Mesenchymal stem cell (in vitro differentiated cells and primary cell): ENCODE measurements at regions not wholly inside any gene's neighbourhood (a gene's known extent, or its start where the extent isn't known, plus 50 kb on each side); places are given as distances from the start of the nearest gene placed in this dataset.
"Not testable (repeated sequence)": the region's sequence is repeated elsewhere in the genome, so short reads cannot be mapped to it uniquely, and the experiment has no call there.

Source experiments
- DNase-seq: peaks from one replicate; pipeline ENCODE4 v3.0.0-alpha.2; 2013
- H2AFZ ChIP-seq: one replicate; pipeline ENCODE4 v1.6.1; 2013; ENCODE audit warnings: low read depth, mild to moderate bottlenecking, control low read depth, inconsistent platforms, low read length, moderate library complexity
- H2AK5ac ChIP-seq: 2 replicates; pipeline ENCODE4 v1.6.1; 2013; ENCODE audit warnings: low read length, moderate library complexity, mild to moderate bottlenecking, inconsistent platforms; ENCODE audit not compliant: severe bottlenecking
- H2BK120ac ChIP-seq: one replicate; pipeline ENCODE4 v1.6.1; 2013; ENCODE audit warnings: low read depth, mild to moderate bottlenecking, inconsistent platforms, low read length, moderate library complexity
- H2BK12ac ChIP-seq, 2 experiments: one replicate each; pipeline ENCODE4 v1.6.1; 2013; ENCODE audit warnings: inconsistent platforms in 2 of 2, low read length in 2 of 2, mild to moderate bottlenecking in 2 of 2, moderate library complexity in 2 of 2, control low read depth in 1 of 2
- H2BK15ac ChIP-seq: one replicate; pipeline ENCODE4 v1.6.1; 2013; ENCODE audit warnings: mild to moderate bottlenecking, low read depth, inconsistent platforms; ENCODE audit not compliant: poor library complexity, severe bottlenecking
- H2BK5ac ChIP-seq: 2 replicates; pipeline ENCODE4 v1.6.1; 2013; ENCODE audit warnings: low read depth, mild to moderate bottlenecking, low read length, control low read depth, inconsistent platforms; ENCODE audit not compliant: poor library complexity, severe bottlenecking
- H3K14ac ChIP-seq, 2 experiments: one replicate each; pipeline ENCODE4 v1.6.1; 2013; ENCODE audit warnings: inconsistent platforms in 2 of 2, low read length in 2 of 2, control low read depth in 1 of 2, mild to moderate bottlenecking in 1 of 2, moderate library complexity in 1 of 2
- H3K18ac ChIP-seq, 2 experiments: one replicate each; pipeline ENCODE4 v1.6.1; 2013; ENCODE audit warnings: inconsistent platforms in 2 of 2, low read length in 2 of 2, control low read depth in 1 of 2, low read depth in 1 of 2, mild to moderate bottlenecking in 1 of 2
- H3K23ac ChIP-seq, 2 experiments: one replicate each; pipeline ENCODE4 v1.6.1; 2013; ENCODE audit warnings: inconsistent platforms in 2 of 2, low read length in 2 of 2, mild to moderate bottlenecking in 2 of 2, moderate library complexity in 2 of 2, control low read depth in 1 of 2
- H3K27ac ChIP-seq: 2 replicates; pipeline ENCODE4 v1.5.1; 2013; ENCODE audit warnings: mild to moderate bottlenecking, moderate library complexity, low read length, control low read depth, inconsistent platforms; ENCODE audit not compliant: poor library complexity, severe bottlenecking
- H3K27me3 ChIP-seq, 2 experiments: 2 replicates each; pipeline versions ENCODE4 v1.6.1 to v1.7.0; 2013; ENCODE audit warnings: low read length in 2 of 2, mild to moderate bottlenecking in 2 of 2, moderate library complexity in 2 of 2, control low read depth in 1 of 2, inconsistent platforms in 1 of 2; ENCODE audit not compliant: control insufficient read depth in 1 of 2, insufficient read depth in 1 of 2
- H3K36me3 ChIP-seq, 2 experiments: 2 replicates each; pipeline versions ENCODE4 v1.6.1 to v1.7.0; 2013; ENCODE audit warnings: low read length in 2 of 2, control low read depth in 1 of 2, inconsistent platforms in 1 of 2, low read depth in 1 of 2, mild to moderate bottlenecking in 1 of 2; ENCODE audit not compliant: insufficient read depth in 2 of 2, control insufficient read depth in 1 of 2
- H3K4ac ChIP-seq, 2 experiments: one replicate each; pipeline ENCODE4 v1.6.1; 2013; ENCODE audit warnings: inconsistent platforms in 2 of 2, low read length in 2 of 2, mild to moderate bottlenecking in 2 of 2, moderate library complexity in 2 of 2, control low read depth in 1 of 2, low read depth in 1 of 2
- H3K4me1 ChIP-seq: 2 replicates; pipeline ENCODE4 v1.6.1; 2013; ENCODE audit warnings: low read depth, low read length, control low read depth; ENCODE audit not compliant: control insufficient read depth, insufficient read depth
- H3K4me2 ChIP-seq: 2 replicates; pipeline ENCODE4 v1.6.1; 2013; ENCODE audit warnings: low read length, mild to moderate bottlenecking, inconsistent platforms; ENCODE audit not compliant: poor library complexity, severe bottlenecking
- H3K4me3 ChIP-seq, 2 experiments: 2 replicates each; pipeline versions ENCODE4 v1.5.1 to v1.7.0; 2013; ENCODE audit warnings: low read length in 2 of 2, mild to moderate bottlenecking in 2 of 2, control low read depth in 1 of 2, low read depth in 1 of 2; ENCODE audit not compliant: insufficient read depth in 1 of 2
- H3K79me1 ChIP-seq: replicated peaks from 2 replicates; pipeline ENCODE4 v1.6.1; 2013; ENCODE audit warnings: mild to moderate bottlenecking, control low read depth, low read length, inconsistent platforms; ENCODE audit not compliant: poor library complexity, severe bottlenecking
- H3K9ac ChIP-seq: 2 replicates; pipeline ENCODE4 v1.7.0; 2013; ENCODE audit warnings: mild to moderate bottlenecking, low read length, moderate library complexity
- H3K9me3 ChIP-seq: 2 replicates; pipeline ENCODE4 v1.7.0; 2013; ENCODE audit warnings: mild to moderate bottlenecking, low read length; ENCODE audit not compliant: control insufficient read depth
- H4K8ac ChIP-seq: one replicate; pipeline ENCODE4 v1.6.1; 2013; ENCODE audit warnings: inconsistent platforms, mild to moderate bottlenecking, low read length, moderate library complexity
- H4K91ac ChIP-seq: one replicate; pipeline ENCODE4 v1.6.1; 2013; ENCODE audit warnings: mild to moderate bottlenecking, low read length, inconsistent platforms
- WGBS: methylation state at CpG from one replicate; pipeline ENCODE4 v1.1.7; 2013; ENCODE audit warnings: mixed read lengths; 5-methylcytosine and 5-hydroxymethylcytosine counted together

DNA sequence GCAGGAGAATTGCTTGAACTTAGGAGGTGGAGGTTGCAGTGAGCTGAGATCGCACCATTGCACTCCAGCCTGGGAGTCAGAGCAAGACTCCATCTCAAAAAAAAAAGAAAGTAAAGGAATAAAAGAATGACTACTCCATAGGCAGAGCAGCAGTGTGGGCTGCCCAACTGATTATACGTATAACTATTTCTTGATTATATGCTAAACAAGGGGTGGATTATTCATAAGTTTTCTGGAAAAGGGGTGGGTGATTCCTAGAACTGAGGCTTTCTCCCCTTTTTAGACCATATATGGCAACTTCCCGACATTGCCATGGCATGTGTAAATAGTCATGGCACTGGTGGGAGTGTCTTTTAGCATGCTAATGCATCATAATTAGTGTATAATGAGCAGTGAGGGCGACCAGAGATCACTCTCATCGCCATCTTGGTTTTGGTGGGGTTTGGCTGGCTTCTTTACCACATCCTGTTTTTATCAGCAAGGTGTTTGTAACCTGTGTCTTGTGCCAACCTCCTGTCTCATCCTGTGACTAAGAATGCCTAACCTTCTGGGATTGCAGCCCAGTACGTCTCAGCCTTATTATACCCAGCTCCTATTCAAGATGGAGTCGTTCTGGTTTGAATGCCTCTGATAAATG lies 72.3 kb upstream of the BCL2L14 start:
- WGBS = 81% methylated on average over 7 of the region's 7 CpGs
- not testable (repeated sequence) for H2BK12ac ChIP-seq, H3K18ac ChIP-seq, H2AFZ ChIP-seq, H3K9me3 ChIP-seq, H2BK120ac ChIP-seq, DNase-seq, H2BK15ac ChIP-seq, H4K8ac ChIP-seq, H3K9ac ChIP-seq, H3K4ac ChIP-seq, H3K27ac ChIP-seq, H3K4me1 ChIP-seq, H3K4me2 ChIP-seq, H3K27me3 ChIP-seq, H2AK5ac ChIP-seq, H3K36me3 ChIP-seq, H3K4me3 ChIP-seq, H4K91ac ChIP-seq, H3K23ac ChIP-seq, H3K79me1 ChIP-seq, H2BK5ac ChIP-seq, H3K14ac ChIP-seq

DNA sequence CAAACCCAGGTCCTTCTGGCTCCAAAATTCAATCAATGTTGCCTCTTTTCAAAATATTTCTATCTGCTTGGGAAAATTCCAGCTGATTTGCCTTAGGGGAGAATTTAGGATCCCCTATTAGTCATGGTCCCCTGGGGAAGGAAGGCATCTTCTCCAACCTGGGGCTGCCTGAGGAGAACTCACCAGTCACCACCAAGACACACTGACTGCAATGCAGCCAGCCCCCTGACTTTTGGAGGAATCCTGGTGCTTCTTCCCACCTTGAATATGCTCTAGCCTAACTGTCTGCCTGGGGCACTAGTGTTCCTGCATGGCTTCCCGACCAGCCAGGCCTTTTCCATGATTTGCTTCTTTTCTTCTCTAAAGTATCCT lies 71.8 kb upstream of the BCL2L14 start:
- Histone ChIP-seq H2BK120ac (no peak overlapping the region), H4K8ac (no peak overlapping the region), H4K91ac (no peak overlapping the region), H2BK5ac (no peak overlapping the region), H3K23ac (no peak overlapping the region), H3K36me3 (no peaks in the 10 kb centered on the region), H3K14ac (no peak overlapping the region), H2AFZ (no peak overlapping the region), H3K27ac (no peak overlapping the region), H3K4me2 (no peak overlapping the region), H3K79me1 (no peaks in the 10 kb centered on the region), H3K9me3 (no peaks in the 10 kb centered on the region), H3K27me3 (no peaks in the 10 kb centered on the region), H3K9ac (no peak overlapping the region), H3K4me1 (no peaks in the 10 kb centered on the region), H2BK15ac (no peak overlapping the region), H2BK12ac (no peak overlapping the region), H3K18ac (no peak overlapping the region), H3K4me3 (no peak overlapping the region), H3K4ac (no peak overlapping the region), H2AK5ac (no peak overlapping the region)
- DNase-seq = no peak
- WGBS = no CpG with 5 or more reads among the region's 1 CpG

DNA sequence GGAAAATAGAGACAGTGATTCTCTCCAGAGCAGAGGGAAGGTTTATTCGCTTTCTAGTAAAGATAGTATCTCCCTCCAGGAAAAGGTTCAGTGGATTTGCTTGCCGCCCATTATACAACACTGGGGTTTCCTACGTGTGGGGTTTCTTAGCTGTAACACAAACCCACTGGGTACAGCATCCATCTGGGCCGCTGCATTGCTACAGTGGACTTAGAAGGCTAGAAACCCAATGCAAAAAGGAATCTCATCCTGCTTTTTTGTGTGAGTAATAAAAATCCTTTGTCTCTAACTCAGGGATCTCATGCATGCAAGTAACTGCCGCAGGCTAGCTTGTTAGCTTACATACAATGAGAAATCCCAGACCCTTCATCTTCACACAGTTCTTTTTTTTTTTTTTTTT lies 67.1 kb upstream of the BCL2L14 start:
- Histone ChIP-seq H4K91ac (no peak overlapping the region), H2BK15ac (no peak overlapping the region), H3K36me3 (no peaks in the 10 kb centered on the region), H2BK5ac (no peak overlapping the region), H2AK5ac (no peak overlapping the region), H2BK120ac (no peak overlapping the region), H3K23ac (no peak overlapping the region), H3K4ac (no peak overlapping the region), H4K8ac (no peak overlapping the region), H3K9me3 (no peaks in the 10 kb centered on the region), H3K79me1 (no peaks in the 10 kb centered on the region), H3K9ac (no peak overlapping the region), H3K14ac (no peak overlapping the region), H3K27me3 (peaks cover 0 to 5% of the 10 kb centered on the region in 2 experiments), H3K18ac (no peak overlapping the region), H3K4me1 (peaks cover 1% of the 10 kb centered on the region), H3K4me3 (no peak overlapping the region), H2AFZ (no peak overlapping the region), H2BK12ac (no peak overlapping the region), H3K27ac (no peak overlapping the region), H3K4me2 (no peak overlapping the region)
- no peak for DNase-seq
- WGBS = 74% methylated on average over 5 of the region's 5 CpGs

DNA sequence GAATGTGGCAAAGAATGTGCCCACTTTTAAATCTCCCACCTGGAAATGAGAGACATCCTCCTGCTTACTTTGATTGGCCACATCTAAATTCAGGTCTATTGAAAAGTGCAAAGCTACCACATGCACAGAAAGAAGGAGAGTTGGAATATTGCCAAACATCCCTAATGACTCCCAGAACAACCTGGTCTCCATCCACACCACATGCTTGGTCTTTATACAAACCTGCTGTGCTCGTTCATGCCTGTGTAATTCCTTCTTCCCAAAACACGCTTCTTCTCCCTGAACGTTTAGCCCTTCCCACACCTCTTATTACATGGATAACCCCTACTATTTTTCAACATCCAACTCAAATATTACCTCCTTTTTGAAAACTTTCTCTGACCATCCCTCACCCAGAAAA lies 66.2 kb upstream of the BCL2L14 start:
- peaks cover 4% of the 10 kb centered on the region for H3K4me1 ChIP-seq
- no peak overlapping the region for H2AK5ac ChIP-seq
- no peak overlapping the region for H2BK120ac ChIP-seq
- no peak overlapping the region for H2BK15ac ChIP-seq
- no peaks in the 10 kb centered on the region for H3K36me3 ChIP-seq
- H3K27me3 ChIP-seq = peaks cover 0 to 5% of the 10 kb centered on the region in 2 experiments
- H2AFZ ChIP-seq = no peak overlapping the region
- H4K8ac ChIP-seq = no peak overlapping the region
- H2BK12ac ChIP-seq = no peak overlapping the region
- no peaks in the 10 kb centered on the region for H3K9me3 ChIP-seq
- DNase-seq = no peak
- 87% methylated on average over 3 of the region's 3 CpGs for WGBS
- no peak overlapping the region for H3K23ac ChIP-seq
- H3K27ac ChIP-seq = no peak overlapping the region
- H3K79me1 ChIP-seq = no peaks in the 10 kb centered on the region
- no peak overlapping the region for H3K9ac ChIP-seq
- no peak overlapping the region for H3K14ac ChIP-seq
- H3K18ac ChIP-seq = no peak overlapping the region
- H3K4me2 ChIP-seq = no peak overlapping the region
- no peak overlapping the region for H4K91ac ChIP-seq
- H2BK5ac ChIP-seq = no peak overlapping the region
- no peak overlapping the region for H3K4me3 ChIP-seq
- no peak overlapping the region for H3K4ac ChIP-seq
